ENCODE measurements at regions not wholly inside any gene's neighbourhood (a gene's known extent, or its start where the extent isn't known, plus 50 kb on each side); places are given as distances from the start of the nearest gene placed in this dataset.

DNA sequence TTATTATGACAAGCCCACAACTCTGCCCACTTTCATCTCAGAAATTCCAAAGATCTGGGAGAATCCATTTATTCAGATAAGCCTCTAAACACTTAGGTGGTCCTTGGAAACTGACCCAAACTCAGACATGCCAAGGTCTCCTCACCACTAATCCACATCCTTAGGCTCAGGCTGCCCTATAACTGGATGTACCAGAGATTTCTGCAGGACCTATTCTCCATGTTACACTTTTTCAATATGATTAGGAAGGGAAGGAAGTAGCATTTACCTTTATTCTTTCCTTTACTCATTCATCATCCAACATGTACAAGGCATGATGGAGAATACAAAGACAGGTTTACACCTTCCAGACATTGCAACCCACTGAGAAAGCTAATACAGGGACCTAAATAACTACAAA is 145.9 kb upstream of the BMP4 start:
- TF ChIP-seq, protein P1, sequence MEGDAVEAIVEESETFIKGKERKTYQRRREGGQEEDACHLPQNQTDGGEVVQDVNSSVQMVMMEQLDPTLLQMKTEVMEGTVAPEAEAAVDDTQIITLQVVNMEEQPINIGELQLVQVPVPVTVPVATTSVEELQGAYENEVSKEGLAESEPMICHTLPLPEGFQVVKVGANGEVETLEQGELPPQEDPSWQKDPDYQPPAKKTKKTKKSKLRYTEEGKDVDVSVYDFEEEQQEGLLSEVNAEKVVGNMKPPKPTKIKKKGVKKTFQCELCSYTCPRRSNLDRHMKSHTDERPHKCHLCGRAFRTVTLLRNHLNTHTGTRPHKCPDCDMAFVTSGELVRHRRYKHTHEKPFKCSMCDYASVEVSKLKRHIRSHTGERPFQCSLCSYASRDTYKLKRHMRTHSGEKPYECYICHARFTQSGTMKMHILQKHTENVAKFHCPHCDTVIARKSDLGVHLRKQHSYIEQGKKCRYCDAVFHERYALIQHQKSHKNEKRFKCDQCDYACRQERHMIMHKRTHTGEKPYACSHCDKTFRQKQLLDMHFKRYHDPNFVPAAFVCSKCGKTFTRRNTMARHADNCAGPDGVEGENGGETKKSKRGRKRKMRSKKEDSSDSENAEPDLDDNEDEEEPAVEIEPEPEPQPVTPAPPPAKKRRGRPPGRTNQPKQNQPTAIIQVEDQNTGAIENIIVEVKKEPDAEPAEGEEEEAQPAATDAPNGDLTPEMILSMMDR (IDR thresholded peaks at IDR 0.05; ENCODE audit: low read depth, low read length, poor library complexity, severe bottlenecking) = no peak
- no peak for TF ChIP-seq EZH2phosphoT487 (IDR thresholded peaks at IDR 0.05; ENCODE audit: borderline replicate concordance, low read length)
